NAMALWA (cell line): ENCODE measurements at regions not wholly inside any gene's neighbourhood (a gene's known extent, or its start where the extent isn't known, plus 50 kb on each side); places are given as distances from the start of the nearest gene placed in this dataset.

Source experiments
- DNase-seq: peaks from one replicate; pipeline ENCODE4 v3.0.0-alpha.2; 2015; ENCODE audit warnings: low spot score

DNA sequence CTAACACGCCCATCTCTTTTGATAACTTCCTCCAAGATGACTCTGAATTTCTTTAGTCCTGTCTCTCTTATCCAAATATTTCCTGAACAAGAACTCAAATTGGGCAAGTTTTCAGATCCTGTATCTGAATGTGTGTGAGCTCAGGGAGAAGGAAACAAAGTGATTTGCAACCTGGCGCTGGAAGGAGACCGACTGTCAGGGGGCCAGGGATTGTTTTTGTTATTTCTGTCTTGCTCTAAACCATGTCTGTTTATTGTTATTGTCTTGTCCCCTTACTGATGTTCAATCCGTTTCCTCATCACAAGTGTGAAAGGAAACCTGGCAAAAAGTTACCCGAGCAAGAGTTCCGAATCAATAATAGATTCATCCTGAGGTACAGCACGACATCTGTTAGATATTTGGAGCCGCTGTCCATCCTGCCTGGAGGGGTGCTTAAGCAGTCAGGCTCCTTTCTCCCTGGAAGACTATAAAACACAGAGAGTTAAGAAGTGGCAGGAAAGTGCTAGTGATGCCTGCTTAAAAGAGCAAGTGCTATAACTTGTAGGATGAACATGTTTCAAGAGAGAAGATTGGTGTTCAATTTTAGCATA, 132.5 kb upstream of the OSR1 start:
- no peak for DNase-seq

DNA sequence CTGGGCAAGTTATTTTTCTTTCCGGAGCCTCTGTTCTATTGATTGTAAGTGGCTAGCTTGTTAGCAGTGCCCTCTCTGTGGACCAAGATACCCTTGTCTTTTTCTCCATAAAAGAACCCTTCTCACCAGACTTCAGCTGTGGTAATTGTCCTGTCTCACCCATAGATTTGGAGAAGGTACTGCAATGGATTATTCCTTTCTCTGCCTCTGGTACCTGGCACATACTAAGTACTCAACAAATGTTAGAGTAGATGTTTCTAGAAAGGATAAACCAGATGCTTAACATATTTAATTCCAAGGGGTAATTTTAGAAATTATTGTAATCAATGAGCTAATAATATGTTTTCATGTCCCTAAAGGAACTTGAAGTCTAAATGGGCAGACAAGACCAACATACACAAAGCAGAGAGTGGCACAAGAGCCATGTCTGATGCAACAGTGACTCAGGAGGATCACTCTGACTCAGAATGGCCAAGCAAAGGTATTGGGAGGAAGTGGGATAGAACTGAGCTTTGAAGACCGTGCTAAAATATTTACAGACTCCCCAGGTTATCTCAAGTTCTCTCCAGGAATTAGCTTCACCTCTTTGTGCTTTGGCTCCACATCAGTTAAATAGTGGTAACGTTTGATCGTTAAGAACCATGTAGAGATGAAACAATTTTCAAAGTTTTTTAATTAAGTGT, 129.7 kb upstream of the OSR1 start:
- DNase-seq = no peak

DNA sequence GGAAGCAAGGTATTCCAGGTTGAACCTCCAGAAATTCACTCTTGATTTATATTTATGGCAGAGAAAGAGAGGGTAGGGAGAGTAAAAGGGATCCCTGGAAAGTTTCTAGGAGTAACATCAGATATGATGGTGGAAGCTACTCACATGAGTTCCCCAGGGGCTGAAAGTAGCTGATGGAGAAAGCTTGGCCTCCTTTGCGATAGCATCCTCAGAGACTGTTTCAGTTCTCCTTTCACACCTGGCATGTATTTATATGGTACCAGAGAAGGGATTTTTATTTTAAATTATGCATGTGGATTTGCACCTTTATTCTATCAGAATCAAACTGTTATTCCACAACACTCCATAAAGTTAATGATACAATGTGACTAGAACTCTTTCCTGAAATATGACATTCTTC, 126.3 kb upstream of the OSR1 start:
- DNase-seq = no peak

DNA sequence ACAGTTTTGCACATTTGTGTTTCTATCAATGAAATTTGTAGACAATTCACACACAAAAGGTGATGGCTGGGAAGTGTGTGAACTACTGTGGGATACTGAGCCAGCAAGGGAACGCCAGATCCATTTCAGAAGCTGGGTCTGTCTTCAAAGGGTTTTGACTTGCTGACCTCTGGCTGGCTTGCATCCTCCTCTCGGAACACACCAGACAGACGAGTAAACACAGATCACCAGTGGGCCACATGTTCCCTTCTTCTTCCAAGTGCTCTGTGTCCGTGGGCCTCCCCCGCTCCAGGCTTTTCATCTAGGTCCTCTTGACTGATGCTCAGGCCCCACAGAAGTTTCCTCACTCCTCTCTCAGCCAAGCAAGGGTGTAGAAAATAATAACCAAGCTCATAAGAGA, 122.2 kb upstream of the OSR1 start:
- DNase-seq = no peak

DNA sequence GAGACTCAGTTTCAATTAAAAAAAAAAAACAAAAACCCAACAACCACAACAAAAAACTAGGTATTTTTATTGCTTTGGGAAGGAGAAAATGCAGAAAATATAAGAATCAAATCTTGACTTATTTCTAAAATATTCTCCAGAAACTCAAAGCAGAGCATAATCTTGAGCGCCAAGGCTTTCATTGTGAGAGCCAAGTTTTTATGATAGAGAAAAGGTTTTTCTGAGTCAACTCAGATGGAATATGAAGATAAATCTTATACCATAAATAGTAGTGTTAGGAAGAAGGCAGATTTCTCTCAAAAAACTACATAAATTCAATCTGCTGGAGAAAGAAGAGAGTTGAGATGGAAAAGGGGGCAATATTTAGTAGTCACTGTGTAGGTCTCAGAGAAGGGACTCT, 121.2 kb upstream of the OSR1 start:
- no peak for DNase-seq

DNA sequence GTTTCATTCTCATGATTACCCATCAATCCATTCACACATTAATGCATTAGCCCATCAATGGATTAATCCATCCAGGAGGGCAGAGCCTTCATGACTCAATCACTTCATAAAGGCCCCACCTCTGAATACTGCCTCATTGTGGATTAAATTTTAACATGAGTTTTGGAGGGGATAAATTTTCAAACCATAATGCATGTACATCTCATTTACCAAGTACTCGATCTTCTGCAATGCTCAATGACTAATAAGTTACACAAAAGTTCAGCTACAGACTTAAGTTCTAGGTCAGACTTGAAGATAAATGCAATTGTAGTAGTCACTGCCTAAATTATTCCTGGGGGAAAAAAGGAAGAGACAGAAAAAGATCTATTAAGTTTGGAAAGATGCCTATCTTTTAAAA, 120.0 kb upstream of the OSR1 start:
- DNase-seq = no peak

DNA sequence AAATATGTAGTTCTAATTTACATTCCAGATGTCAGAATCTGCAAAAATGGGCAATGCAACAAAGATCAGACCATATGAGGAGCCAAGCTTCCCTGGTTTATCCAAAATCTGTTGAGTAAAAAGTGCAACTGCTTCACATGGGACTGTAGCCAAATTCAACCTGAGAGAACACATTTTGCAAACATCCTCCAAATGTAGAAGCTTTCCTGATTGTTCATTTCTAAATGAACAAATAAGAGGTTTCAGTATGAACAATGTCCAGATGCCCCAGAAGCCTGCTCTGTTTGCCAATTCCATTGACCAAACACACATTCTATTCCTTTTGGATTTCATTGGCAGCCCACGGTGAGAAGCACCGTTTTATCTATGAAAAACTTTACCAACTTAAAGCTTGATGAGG, 117.9 kb upstream of the OSR1 start:
- no peak for DNase-seq

DNA sequence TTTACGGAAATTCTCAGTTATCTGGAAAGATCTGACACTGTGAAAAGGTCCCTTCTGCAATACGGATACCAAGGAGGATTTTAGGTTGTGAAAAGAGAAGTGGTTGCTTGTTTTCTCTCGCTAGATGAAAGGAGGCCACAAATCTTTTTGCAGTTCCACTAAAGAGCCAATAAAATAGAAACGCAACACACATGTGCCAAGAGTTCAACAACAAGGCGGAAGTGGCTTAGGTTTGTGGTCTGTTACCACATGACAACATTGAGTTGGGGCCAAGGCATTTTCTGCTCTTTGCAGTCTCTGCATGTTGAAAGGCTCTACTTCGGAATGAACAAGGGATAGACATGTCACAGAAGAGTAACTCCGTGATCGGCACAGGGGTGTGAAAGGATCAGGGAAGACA, 115.7 kb upstream of the OSR1 start:
- peak; percentile 43 for DNase-seq

DNA sequence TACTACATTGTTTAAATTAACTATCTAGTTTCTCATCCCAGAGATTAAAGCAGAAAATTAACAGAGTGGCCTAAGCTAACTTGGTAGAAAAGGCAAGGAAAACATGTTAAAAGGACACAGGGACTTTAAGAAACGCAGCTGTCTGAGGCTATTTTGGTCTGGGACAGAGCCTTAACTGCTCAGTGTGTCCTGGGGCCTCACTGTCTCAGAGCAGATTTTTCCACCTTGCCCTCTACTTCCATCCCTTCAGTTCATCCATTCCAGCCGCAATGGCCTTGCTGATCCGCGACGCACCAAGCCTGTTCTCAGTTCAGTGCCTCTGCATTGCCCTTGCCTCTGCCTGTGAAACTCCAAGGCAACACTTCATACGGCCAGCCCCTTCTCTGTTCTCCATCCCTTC, 114.9 kb upstream of the OSR1 start:
- DNase-seq = no peak

DNA sequence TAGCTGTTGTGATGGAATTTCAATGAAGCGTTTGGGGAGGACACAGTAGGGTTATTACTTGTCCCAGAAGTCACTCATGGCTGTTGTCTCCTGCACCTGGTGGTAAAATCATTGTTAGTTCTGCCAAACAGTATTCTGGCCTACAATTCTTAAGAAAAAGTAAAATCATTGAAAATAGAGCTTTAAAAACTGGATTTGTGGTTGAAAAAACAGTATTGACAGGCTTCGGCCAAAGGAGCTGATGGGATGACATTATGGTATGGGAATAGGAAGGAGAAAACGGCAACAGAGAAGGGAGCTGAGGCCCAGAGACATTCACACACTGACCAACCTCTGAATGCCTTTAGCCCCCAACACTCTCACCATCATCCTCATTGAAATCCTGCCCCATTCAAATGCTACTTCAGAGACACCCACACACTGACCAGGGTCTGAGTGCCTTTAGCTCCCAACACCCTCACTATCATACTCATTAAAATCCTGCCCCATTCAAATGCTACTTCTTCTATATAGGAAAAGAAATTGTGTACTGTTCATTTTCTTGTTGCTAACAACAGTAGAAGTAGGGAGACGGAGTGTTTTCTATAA, 114.1 kb upstream of the OSR1 start:
- no peak for DNase-seq

DNA sequence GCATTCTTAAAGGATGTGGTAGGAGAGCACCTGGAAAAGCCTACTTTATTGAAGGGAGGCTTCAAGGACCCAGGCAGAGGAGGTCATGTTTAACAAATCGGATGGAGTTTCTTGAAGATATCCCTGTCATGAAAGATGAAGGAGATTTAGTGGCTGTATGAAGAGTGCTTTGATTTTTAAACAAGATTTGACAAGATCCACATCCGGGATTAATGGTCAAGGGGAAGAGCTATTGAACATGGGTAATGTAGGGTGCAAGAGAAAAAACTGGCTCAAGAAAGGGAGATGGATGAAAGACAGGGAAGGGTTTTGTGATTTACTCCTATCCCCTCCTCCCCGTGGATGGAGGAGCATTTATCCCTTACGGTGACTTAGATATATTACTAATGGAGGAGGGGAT, 113.1 kb upstream of the OSR1 start:
- no peak for DNase-seq

DNA sequence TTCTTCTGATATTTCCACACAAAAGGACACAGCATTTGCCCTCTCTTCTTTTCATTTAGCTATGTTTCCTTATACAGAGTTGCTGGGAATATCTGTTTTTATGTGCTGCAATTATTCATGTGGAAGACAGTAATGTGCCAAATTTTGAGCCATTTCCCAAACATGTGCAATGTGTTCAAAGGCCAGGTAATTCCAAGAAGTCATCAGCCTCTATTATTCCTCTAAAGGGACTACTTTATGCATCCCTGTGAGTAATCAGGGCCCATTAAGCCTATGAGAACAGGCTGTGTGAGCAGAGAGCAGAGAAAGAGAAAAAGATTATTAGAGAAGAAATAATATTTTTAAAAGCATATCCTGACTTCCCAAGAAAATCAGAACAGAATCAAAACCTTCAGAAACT, 107.6 kb upstream of the OSR1 start:
- no peak for DNase-seq

DNA sequence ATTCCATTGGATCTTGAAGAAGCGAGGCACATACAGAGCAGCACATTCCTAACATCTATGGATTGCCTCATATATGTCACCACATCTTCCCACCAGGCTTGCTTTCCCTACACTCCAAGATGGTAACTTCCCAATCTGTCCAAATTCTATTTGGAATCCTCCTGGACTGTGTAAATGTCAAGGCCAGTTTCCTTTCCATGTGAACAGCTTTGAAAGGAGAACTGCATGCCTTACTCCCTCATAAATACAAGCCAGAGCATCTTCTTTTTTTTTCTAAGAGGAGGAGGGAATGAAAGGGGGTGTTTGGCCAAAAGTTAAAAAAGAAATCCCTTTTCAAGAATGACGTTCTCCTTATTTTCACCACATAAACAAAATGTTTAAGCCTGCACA, 103.8 kb upstream of the OSR1 start:
- DNase-seq = no peak

DNA sequence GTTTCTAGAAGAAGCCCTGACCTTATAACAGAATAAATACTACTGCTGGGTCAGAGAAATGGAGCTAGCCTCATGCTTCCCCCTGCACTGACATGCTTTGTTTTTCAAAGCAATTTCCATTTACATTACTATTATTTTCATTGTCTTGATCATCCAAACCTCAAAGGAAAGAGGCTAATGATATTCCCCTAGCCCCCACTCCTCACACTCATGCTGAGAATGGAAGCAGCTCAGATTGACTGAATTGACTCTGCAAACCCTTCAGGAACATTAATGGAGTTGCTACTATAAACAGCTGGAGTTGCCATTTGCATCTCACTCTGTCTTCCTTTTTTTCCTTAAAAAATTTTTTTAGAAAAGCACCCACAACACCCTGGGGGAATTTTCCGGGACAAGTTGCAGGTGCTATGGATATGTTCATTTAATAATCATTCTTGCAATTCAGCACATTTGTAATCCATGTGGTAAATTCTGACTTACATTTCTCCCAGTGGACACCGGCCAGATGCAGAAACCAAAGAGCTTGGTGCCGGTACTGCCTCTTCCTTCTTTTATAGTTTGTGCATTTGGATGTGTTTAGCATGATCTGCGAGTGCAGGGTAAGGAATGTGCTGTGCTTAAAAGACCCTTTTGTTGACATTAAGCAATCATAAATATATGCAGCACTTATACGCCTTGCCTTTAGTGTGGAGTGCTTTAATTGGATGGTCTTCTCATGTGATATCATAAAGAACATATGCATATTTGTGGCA, 103.3 kb upstream of the OSR1 start:
- no peak for DNase-seq

DNA sequence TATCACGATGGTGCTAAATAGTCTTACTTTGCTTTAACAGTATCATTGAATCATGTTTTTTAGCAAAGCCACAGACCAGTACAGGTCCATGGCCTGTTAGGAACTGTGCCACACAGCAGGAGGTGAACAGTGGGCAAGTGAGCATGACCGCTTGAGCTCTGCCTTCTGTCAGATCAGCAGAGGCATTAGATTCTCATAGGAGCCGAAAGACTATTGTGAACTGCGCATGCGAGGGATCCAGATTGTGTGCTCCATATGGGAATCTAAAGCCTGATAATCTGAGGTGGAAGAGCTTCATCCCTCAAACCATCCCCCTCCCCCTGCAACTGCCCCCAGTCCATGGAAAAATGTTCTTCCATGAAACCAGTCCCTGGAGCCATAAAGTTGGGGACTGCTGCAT, 102.3 kb upstream of the OSR1 start:
- no peak for DNase-seq

DNA sequence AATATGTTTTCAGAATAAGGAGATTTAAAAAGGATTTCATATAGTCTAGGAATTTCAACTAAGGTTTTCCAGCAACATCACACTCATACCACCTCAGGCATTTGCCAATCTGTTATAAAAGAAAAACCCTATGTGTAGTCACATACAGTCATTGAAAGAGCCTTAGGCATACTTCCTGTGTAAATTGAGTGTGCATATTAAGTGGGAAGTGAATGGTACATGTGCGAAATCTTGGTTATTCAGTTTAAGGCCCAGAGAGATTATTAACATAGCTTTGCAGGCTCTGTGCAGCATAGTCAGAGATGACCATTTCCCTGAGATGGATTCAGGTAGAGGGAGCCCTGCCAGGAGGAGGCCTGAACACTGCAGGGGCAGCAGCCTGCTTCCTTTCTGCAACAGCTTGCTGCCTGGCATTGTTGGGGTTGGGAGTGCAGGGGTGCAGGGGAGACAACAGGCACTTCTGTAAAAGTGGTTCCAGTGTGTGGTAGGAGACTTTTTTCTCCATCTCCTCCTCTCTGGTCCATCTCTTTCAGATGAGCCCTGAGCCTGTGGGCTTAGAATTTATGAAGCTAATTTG, 100.1 kb upstream of the OSR1 start:
- no peak for DNase-seq

DNA sequence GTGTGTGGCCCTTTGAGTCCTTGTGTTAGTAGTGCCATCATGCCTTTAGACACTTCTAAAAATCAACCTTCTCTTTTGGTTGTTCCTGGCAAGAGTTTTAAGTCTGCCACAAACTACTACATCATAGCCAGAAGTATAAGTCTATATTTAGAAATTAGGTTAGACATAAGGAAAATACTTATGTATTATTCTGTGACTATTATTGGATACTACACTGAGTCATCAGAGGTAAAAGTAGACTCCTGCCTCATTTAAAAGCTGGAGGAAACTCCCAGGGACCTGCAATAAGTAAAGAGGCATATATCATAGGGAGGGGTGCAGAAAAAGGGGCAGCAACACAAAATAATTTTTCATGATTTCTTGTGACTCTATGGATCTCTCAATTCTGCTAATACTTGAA, 99.4 kb upstream of the OSR1 start:
- DNase-seq = no peak

DNA sequence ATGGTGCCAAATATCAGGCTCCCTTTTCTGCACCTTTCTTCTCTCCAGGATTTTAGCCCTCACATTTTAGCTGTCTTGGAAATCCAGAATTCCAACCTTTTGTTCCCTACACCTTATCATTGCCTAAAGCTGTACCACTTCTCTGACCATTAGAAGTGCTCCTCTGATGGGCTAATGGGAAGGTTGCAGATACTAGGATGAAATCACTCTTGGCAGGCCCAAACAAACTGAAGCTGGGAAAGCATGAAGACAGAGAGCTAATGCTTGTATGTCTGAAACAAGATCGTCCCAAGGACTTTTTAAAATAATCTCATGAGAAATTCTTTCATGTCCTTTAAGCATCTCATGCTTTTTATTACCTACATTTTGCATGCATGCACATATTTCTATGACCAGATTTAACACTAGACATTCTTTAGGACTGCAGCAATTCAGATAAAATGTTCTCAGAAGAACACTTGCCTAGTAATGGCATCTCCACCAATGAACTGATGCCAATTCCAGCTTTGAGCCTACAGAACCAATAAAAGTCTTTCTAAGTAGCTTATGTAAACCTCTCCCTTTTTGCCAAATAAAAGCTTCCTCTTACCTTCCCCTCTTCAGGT, 98.4 kb upstream of the OSR1 start:
- no peak for DNase-seq

DNA sequence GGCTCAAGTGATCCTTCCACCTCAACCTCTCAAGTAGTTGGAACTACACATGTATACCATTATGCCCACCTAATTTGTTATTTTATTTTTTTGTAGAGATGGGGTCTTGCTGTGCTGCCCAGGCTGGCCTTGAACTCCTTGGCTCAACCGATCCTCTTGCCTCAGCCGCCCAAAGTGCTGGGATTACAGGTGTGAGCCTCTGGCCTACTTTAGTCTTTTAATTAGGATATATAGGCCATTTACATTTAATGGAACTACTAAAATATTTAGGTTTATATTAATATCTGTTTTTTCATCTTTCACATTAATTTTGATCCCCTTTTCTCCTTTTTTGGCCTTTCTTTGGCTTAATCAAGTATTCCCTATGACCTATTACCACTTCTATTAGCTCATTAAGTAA, 95.7 kb upstream of the OSR1 start:
- DNase-seq = no peak

DNA sequence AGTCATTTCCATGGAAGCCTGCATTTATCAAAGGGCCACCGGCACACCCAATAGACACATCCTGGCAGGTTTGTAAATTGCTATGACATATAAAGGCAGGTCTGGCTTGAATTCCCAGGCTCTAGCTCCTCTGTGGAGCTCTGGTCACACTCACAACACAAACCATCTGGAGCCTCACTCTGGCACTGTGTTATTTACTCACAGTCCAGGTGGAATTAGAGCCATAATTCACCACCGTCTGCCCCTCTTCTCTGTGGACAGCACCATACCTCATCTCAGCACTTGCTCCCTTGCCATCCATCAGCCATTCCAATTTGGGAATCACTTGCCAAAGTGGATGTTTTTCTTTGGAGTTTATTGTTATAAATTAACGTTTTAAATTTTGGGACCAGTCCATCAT, 84.3 kb upstream of the OSR1 start:
- DNase-seq = no peak

DNA sequence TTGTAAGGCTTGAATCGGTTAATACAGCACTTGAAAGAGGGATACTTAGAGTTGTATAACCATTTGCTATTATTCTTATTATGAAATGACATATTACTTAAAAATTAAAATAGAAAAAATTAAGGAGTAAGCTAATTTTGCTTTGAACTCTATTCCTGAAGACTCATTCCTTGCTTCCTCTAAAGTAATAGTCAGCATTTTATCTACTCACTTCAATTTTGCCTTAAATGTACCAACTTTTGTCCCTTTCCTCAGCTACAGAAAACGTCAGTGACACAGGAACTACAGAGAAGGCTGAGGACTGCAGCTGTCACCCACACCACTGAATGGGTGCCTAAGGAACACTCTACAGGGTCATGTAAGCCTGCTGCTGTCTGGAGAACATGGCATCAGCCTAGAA, 80.7 kb upstream of the OSR1 start:
- no peak for DNase-seq

DNA sequence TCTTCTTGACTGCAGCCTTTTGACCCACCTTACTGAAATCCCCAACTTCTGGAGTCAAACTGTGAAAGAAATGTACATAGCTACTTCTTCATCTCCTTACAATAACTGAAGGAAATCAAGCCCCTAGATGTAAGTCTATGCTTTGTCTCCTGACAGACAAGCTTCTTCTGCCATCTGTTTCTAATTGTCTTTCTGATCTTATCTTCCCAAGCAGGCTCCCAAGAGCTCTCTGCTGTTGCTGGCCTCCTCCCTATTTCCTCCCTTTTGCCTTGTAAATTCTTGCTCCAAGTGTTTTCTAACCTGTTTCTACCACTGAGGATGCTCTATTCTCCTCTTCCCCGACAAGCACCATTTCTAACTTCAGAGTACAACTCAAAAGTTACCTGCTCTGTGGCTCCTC, 77.4 kb upstream of the OSR1 start:
- no peak for DNase-seq

DNA sequence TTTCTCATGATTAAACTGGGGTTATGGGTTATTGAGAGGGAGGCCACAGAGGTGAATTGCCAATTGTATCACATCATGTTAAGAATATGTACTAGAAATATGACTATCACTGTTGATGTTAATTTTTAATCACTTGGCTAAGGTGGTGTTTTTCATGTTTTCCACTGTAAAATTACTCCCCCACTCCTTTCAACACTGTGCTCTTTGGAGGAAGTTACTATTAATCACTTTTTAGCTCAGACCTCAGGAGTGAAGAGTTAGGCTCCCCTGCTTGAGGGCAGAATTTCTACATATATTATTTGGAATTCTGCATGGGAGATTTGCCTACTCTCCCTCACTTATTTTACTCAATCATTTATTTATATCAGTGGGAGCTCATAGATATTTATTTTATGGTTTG, 76.0 kb upstream of the OSR1 start:
- no peak for DNase-seq
